OCI-LY1 (cell line): ENCODE measurements at regions not wholly inside any gene's neighbourhood (a gene's known extent, or its start where the extent isn't known, plus 50 kb on each side); places are given as distances from the start of the nearest gene placed in this dataset.

ENCODE experiments used
- H2AFZ ChIP-seq: fragments of 200-600 bp; sonication (generic), shearing (Covaris generic); 2 replicates; pipeline ENCODE4 v1.6.0; 2014; ENCODE audit warnings: antibody characterized with exemption, mild to moderate bottlenecking, low read length
- H3F3A ChIP-seq: fragments of 200-600 bp; sonication (generic), shearing (Covaris generic); 2 replicates; pipeline ENCODE4 v1.6.0; 2014; ENCODE audit warnings: mild to moderate bottlenecking, antibody characterized with exemption, low read length, moderate library complexity; ENCODE audit not compliant: insufficient read depth
- H3K27ac ChIP-seq: fragments of 200-600 bp; sonication (generic); 2 replicates; pipeline ENCODE4 v1.5.1; 2014; ENCODE audit warnings: low read length, mixed run types, mild to moderate bottlenecking, low read depth; ENCODE audit not compliant: poor library complexity, severe bottlenecking
- H3K27me3 ChIP-seq: fragments of 200-600 bp; sonication (generic); 2 replicates; pipeline ENCODE4 v1.6.0; 2014; ENCODE audit warnings: antibody characterized with exemption, mild to moderate bottlenecking, low read length, moderate library complexity; ENCODE audit not compliant: insufficient read depth
- H3K36me3 ChIP-seq: fragments of 200-600 bp; sonication (generic); 2 replicates; pipeline ENCODE4 v1.6.1; 2014; ENCODE audit warnings: mild to moderate bottlenecking, antibody characterized with exemption, low read length, moderate library complexity, mixed read lengths; ENCODE audit not compliant: insufficient read depth
- H3K4me1 ChIP-seq: fragments of 200-600 bp; sonication (generic); 2 replicates; pipeline ENCODE4 v1.5.1; 2014; ENCODE audit warnings: mild to moderate bottlenecking, low read length, moderate library complexity; ENCODE audit not compliant: insufficient read depth, severe bottlenecking
- H3K4me2 ChIP-seq: fragments of 200-600 bp; sonication (generic), shearing (Covaris generic); 2 replicates; pipeline ENCODE4 v1.6.1; 2014; ENCODE audit warnings: low read length
- H3K4me3 ChIP-seq: fragments of 200-600 bp; sonication (generic); 2 replicates; pipeline ENCODE4 v1.5.1; 2014; ENCODE audit warnings: low read length, low read depth, mild to moderate bottlenecking, mixed read lengths; ENCODE audit not compliant: poor library complexity, severe bottlenecking
- H3K79me2 ChIP-seq: fragments of 200-600 bp; shearing (Covaris generic); 2 replicates; pipeline ENCODE4 v1.6.1; 2016; ENCODE audit warnings: mixed run types, low read length, mixed read lengths; ENCODE audit not compliant: insufficient read depth
- H3K9ac ChIP-seq: fragments of 200-600 bp; sonication (generic), shearing (Covaris generic); 2 replicates; pipeline ENCODE4 v1.6.1; 2014; ENCODE audit warnings: mild to moderate bottlenecking, low read length, mixed read lengths
- H3K9me2 ChIP-seq: fragments of 200-600 bp; sonication (generic), shearing (Covaris generic); 2 replicates; pipeline ENCODE4 v1.6.1; 2014; ENCODE audit warnings: low read depth, mild to moderate bottlenecking, low read length, mixed read lengths
- H3K9me3 ChIP-seq: fragments of 200-600 bp; shearing (Covaris generic); 2 replicates; pipeline ENCODE4 v1.6.1; 2014; ENCODE audit warnings: low read length, mixed read lengths
- H4K20me1 ChIP-seq: fragments of 200-600 bp; sonication (generic), shearing (Covaris generic); 2 replicates; pipeline ENCODE4 v1.6.0; 2016; ENCODE audit warnings: mild to moderate bottlenecking, low read length; ENCODE audit not compliant: insufficient read depth
- CTCF ChIP-seq: fragments of 200-600 bp; sonication (generic), shearing (Covaris generic); IDR thresholded peaks from 2 replicates; pipeline ENCODE4 v1.5.1; 2017; ENCODE audit warnings: mild to moderate bottlenecking, antibody characterized with exemption, low read length, moderate library complexity, mixed read lengths
- EZH2 ChIP-seq: fragments of 200-600 bp; sonication (generic), shearing (Covaris generic); IDR thresholded peaks from 2 replicates; pipeline ENCODE4 v1.8.0; 2017; ENCODE audit warnings: borderline replicate concordance, mixed run types, mild to moderate bottlenecking, antibody characterized with exemption, low read length, moderate library complexity, mixed read lengths

GRCh38 chr3:162073422-162073975, 576.9 kb downstream of the OTOL1 start:
- TF ChIP-seq CTCF (no peak), EZH2 (no peak)
- H3K9me2 ChIP-seq: no peaks in the 10 kb centered on the region; the same call in 1 of the 2 replicates
- H3K4me2 ChIP-seq: no peak overlapping the region
- H3K27me3 ChIP-seq: no peaks in the 10 kb centered on the region
- H3K27ac ChIP-seq: no peak overlapping the region
- H3K79me2 ChIP-seq: no peaks in the 10 kb centered on the region
- no peak overlapping the region for H3K9ac ChIP-seq
- H3K4me3 ChIP-seq: no peak overlapping the region
- H3K9me3 ChIP-seq: no peaks in the 10 kb centered on the region
- no peaks in the 10 kb centered on the region for H3K36me3 ChIP-seq
- peaks cover 2% of the 10 kb centered on the region; the same call in 1 of the 2 replicates for H4K20me1 ChIP-seq
- H2AFZ ChIP-seq: no peak overlapping the region
- H3F3A ChIP-seq: no peaks in the 10 kb centered on the region
- no peaks in the 10 kb centered on the region for H3K4me1 ChIP-seq

- no peak overlapping the region for H3K27ac ChIP-seq
- H3K36me3 ChIP-seq: no peaks in the 10 kb centered on the region
- H3K27me3 ChIP-seq: no peaks in the 10 kb centered on the region
- H3F3A ChIP-seq: no peaks in the 10 kb centered on the region
- H3K4me2 ChIP-seq: no peak overlapping the region
- no peaks in the 10 kb centered on the region for H4K20me1 ChIP-seq
- H2AFZ ChIP-seq: no peak overlapping the region
- no peaks in the 10 kb centered on the region for H3K9me3 ChIP-seq
- no peaks in the 10 kb centered on the region for H3K4me1 ChIP-seq
- no peak overlapping the region for H3K9ac ChIP-seq
- H3K4me3 ChIP-seq: no peak overlapping the region
- TF ChIP-seq CTCF: no peak
- no peak for TF ChIP-seq EZH2
- no peaks in the 10 kb centered on the region for H3K79me2 ChIP-seq
- no peaks in the 10 kb centered on the region; the same call in 1 of the 2 replicates for H3K9me2 ChIP-seq
Measured at GRCh38 chr3:162077108-162077507, 580.5 kb downstream of the OTOL1 start.

- Histone ChIP-seq H3K9ac (no peak overlapping the region), H4K20me1 (no peaks in the 10 kb centered on the region), H3F3A (no peaks in the 10 kb centered on the region), H3K4me2 (no peak overlapping the region), H3K79me2 (no peaks in the 10 kb centered on the region), H3K36me3 (no peaks in the 10 kb centered on the region), H2AFZ (no peak overlapping the region), H3K9me2 (no peaks in the 10 kb centered on the region; the same call in 1 of the 2 replicates), H3K27me3 (no peaks in the 10 kb centered on the region), H3K27ac (no peak overlapping the region), H3K4me3 (no peak overlapping the region), H3K9me3 (no peaks in the 10 kb centered on the region), H3K4me1 (no peaks in the 10 kb centered on the region)
- TF ChIP-seq EZH2 (no peak), CTCF (no peak)
Measured at GRCh38 chr3:162082516-162082915, 585.9 kb downstream of the OTOL1 start.
